ENCODE measurements at regions not wholly inside any gene's neighbourhood (a gene's known extent, or its start where the extent isn't known, plus 50 kb on each side); places are given as distances from the start of the nearest gene placed in this dataset.

DNA sequence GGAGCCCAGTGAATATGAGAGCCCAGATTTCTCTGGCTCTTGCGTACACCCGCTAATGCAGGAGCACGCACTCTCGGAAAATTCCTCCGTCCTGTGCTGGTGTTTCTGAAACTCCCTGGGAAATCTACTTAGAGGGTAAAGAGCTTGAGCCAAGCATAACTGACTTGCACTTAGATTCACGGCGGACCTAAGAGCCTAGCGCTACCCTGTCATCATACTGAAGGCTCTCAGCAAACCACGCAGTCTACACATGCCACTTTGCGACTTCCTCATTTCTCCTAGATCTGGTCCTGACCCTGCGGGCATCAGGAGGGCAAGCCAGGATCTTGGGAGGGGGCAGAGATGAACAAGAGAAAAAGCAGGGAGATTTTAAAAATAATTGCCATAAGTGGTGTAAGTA is 324.7 kb downstream of the CD83 start:
- DNase-seq = no peak

DNA sequence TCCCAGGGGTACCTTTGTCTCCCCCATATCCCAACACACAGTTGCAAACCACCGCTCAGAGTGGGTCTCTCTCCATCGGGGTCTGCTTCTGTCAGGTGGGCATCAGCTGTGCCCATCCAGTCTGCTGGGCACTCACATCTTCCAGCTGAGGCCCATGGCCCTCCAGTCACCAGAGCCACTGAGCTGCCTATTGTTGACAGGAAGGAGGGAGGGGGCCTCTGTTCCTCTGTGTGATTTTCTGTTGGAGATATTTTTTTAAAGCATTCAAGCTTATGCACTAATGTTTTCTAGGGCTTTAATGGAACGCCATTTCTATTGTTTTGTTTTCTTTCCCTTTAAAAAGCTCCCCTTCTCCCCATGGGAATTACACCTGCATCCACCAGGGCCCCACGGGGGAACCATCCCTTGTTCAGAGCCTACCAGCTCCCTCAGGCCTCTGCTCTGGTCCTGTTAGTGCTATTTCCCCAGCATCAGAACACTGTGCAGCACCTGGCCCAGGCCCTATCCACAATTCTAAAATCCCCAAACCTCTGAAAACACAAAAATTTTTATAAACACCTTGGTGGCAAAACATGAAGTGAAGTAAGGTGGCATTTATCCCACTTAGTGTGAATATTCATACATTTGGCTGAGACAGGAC is 326.2 kb downstream of the CD83 start:
- no peak for DNase-seq

- DNase-seq = no peak
Observed at GRCh38 chr6:14444295-14444972, 326.9 kb downstream of the CD83 start.

- no peak for DNase-seq
Observed at GRCh38 chr6:14447240-14447639, 329.7 kb downstream of the CD83 start.

GRCh38 chr6:14448246-14448645 is 330.7 kb downstream of the CD83 start:
- DNase-seq = no peak

- no peak for DNase-seq
Observed at GRCh38 chr6:14450133-14450504, 332.5 kb downstream of the CD83 start.

DNA sequence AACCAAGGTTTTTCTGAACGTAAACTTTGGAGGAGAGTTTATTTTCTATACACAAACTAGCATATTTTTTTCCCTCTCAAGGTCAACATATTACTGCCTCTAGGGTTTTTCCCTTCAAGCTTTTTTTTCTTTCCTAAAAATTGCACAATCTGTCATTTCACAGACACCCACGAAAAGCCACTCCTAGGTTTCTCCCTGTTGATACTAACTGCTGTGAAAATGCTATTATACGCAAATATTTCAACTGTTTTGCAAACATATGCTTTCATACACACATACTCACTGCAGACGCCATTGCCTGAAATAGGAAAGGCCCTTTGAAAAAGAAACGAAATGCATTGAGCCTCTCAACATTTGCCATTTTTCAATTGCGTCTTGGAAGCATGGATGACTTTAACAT is 333.0 kb downstream of the CD83 start:
- DNase-seq = no peak

GRCh38 chr6:14451594-14452374 is 334.2 kb downstream of the CD83 start:
- no peak for DNase-seq

GRCh38 chr6:14452567-14453527 is 335.3 kb downstream of the CD83 start:
- DNase-seq = peak; percentile 51

DNA sequence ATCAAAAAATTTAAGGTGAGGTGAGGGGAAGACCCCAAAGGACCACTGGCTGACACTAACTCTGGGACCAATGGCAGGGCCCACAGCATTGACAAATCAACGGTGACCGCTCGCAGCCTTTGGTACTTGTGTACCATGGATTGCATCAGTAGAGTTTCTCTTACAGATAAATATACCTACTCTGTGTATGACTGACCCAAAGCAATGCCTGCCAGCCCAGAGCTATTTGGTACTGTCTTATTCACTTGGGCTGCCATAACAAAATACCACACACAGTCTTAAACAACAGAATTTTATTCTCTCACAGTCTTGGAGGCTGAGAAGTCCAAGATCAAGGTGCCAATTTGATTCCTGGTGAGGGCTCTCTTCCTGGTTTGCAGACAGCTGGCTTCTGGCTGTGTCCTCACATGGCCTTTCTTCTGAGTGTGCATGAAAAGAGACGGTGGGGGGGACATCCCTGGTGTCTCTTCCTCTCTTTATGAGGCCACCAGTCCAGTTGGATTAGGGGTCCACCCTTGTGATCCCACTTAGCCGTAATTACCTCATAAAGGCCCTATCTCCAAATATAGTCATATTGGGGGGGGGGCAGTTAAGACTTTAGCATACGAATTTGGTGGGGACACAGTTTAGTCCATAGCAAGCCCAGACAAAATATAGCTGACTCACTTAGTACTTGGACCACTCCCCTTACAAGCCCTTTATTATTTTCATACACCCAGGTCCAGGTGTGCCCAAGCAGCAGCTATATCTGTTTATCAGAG is 336.3 kb downstream of the CD83 start:
- no peak for DNase-seq

GRCh38 chr6:14454473-14454775 is 336.9 kb downstream of the CD83 start:
- peak; percentile 28 for DNase-seq

DNA sequence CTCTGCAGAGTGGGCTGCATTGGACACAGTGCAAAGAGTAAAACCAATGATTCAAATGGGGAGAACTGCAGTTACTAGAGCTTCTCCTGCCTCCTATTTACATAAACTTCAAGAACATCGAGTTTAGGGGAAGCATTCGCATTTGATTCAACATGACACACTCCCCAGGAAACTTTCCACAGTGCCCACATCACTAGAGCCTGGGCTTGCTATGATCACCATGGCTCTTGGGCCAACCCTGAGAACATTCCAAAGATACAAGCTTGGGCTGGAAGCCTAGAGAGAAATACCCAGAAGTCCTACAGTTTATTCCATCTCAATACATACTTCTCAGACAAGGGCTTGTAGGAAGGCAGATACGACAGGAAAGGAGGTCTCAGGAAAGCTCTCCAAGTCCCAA is 337.9 kb downstream of the CD83 start:
- no peak for DNase-seq

DNA sequence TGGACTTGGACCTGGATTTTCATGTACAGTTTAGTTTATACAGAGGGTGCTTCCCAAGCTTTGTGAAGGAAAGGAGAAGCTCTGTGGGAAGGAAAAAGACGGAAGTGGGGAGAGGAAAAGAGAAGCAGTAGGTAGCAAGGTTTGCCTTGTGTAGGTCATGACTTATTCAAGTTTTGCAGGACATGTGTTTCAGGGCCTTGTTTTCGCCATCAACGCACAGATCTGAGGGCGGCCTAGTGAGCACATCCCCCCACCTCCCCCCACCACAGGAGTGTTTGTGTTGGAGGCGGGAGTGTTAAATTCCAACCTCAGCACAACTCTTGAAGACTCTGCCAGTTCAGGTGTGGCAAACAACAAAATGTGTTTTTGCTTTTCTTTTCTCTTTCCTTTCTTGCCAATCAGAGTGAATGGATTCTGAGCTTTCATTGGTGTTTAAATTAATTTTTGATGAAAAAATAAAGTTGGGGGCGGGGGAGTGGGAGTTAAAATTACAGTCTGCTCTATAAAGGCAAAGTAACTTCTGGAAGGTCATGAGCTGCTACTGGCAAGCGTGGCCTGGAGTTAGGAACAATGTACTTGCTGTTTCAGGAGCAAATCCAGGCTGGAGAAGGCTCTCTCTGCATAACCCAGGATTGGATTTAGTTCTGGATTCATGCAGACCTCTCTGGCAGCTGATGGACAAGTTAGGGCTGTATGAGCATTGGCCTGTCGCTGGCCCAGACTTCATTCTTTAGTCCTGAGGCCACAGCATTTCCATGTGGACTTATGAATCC is 338.5 kb downstream of the CD83 start:
- no peak for DNase-seq

- DNase-seq = no peak
Observed at GRCh38 chr6:14456941-14457340, 339.4 kb downstream of the CD83 start.

GRCh38 chr6:14458669-14459266 is 341.2 kb downstream of the CD83 start:
- DNase-seq = no peak

- DNase-seq = no peak
Observed at GRCh38 chr6:14459315-14459714, 341.7 kb downstream of the CD83 start.

GRCh38 chr6:14460556-14460955 is 343.0 kb downstream of the CD83 start:
- no peak for DNase-seq

DNA sequence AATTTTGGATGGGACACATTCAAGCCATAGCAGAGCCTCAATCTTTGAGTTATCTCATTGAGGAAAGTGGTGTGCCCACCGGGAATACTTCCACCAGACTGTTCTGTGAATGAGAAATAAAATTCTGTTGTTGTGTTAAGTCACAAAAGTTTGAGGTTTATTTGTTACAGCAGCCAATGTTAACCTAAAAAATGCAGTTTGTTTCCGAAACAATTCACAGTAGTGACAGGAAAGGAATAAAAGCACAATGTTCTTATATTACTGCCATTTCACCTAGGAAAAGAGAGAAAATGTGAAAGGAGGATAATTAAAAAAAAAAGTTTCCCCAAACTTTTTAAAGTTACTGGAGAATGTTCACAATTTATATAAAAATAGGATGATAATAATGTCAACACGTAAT is 344.6 kb downstream of the CD83 start:
- DNase-seq = no peak

- no peak for DNase-seq
Observed at GRCh38 chr6:14462566-14462965, 345.0 kb downstream of the CD83 start.

DNA sequence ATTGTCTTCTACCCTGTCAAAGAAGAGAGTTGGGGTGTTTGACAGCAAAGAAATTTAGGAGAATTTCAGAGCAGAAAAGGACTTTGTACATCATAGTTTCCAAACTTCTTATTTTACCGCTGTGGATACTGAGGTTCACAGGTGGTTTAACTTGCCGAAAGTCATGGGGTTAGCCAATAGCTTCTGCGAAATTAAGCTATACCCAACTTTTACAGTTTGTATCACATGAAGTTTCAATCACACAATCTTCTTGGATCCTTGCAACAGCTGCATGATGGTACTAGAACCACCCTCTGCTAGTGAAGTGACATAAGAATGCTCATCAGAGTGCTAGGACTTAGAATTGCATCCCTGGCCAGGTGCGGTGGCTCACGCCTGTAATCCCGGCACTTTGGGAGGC is 345.5 kb downstream of the CD83 start:
- no peak for DNase-seq

- DNase-seq = no peak
Observed at GRCh38 chr6:14464055-14464454, 346.5 kb downstream of the CD83 start.
